ENCODE measurements at regions not wholly inside any gene's neighbourhood (a gene's known extent, or its start where the extent isn't known, plus 50 kb on each side); places are given as distances from the start of the nearest gene placed in this dataset.

DNA sequence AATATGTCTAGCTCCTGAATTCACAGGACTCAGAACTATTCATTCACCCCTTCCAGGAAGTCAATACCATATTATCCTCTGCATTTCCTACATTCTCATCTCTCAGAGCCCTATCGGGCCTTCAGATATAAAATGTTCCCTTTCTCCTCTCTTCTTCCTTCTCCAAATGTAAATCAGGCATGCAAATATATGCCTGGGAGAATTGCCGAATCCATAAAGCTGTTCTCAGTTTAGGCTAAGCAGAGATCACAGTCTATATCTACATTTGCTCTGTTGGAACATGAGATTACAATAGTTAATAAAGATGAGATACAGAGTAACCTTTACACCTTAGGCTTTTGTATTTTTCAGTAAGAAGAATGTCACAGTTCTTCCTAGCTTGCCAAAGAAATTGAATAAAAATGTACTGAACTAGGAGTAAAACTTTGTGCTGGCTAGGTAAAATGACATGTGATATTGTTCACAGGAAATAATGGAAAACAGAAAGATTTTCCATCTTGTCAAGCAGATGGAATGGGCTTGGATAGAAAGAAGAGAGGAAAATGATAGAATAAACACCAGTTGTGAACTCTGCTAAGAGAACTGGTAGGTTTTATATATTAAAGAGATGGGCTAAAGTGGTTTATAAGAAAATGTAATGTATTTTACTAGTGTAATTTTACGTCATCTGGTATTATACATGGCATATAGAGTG, 161.5 kb downstream of the NRIP1 start:
- no peak for TF ChIP-seq EZH2phosphoT487 (IDR thresholded peaks at IDR 0.05; ENCODE audit: borderline replicate concordance, low read length)
- TF ChIP-seq, protein P1, sequence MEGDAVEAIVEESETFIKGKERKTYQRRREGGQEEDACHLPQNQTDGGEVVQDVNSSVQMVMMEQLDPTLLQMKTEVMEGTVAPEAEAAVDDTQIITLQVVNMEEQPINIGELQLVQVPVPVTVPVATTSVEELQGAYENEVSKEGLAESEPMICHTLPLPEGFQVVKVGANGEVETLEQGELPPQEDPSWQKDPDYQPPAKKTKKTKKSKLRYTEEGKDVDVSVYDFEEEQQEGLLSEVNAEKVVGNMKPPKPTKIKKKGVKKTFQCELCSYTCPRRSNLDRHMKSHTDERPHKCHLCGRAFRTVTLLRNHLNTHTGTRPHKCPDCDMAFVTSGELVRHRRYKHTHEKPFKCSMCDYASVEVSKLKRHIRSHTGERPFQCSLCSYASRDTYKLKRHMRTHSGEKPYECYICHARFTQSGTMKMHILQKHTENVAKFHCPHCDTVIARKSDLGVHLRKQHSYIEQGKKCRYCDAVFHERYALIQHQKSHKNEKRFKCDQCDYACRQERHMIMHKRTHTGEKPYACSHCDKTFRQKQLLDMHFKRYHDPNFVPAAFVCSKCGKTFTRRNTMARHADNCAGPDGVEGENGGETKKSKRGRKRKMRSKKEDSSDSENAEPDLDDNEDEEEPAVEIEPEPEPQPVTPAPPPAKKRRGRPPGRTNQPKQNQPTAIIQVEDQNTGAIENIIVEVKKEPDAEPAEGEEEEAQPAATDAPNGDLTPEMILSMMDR (IDR thresholded peaks at IDR 0.05; ENCODE audit: low read depth, low read length, poor library complexity, severe bottlenecking), result no peak
- Histone ChIP-seq H4K20me1 (ENCODE audit: control insufficient read depth, insufficient read depth, low read depth, low read length) (no peaks in the 10 kb centered on the region), H3K79me2 (ENCODE audit: control insufficient read depth, low read length) (no peaks in the 10 kb centered on the region), H3K9me2 (replicated peaks; ENCODE audit: control insufficient read depth, low read length) (no peaks in the 10 kb centered on the region), H3K36me3 (ENCODE audit: control insufficient read depth, low read length) (no peaks in the 10 kb centered on the region), H3K4me3 (ENCODE audit: low read length) (no peak overlapping the region), H3K27ac (ENCODE audit: low read depth, low read length) (no peak overlapping the region), H3K9me3 (ENCODE audit: control insufficient read depth, insufficient read depth, low read length) (no peaks in the 10 kb centered on the region), H3K4me1 (ENCODE audit: control insufficient read depth, low read length) (no peaks in the 10 kb centered on the region), H3K27me3 (ENCODE audit: control insufficient read depth, low read length) (no peaks in the 10 kb centered on the region), H3F3A (ENCODE audit: control insufficient read depth, insufficient read depth) (no peaks in the 10 kb centered on the region), H3K4me2 (ENCODE audit: low read length) (no peak overlapping the region)

DNA sequence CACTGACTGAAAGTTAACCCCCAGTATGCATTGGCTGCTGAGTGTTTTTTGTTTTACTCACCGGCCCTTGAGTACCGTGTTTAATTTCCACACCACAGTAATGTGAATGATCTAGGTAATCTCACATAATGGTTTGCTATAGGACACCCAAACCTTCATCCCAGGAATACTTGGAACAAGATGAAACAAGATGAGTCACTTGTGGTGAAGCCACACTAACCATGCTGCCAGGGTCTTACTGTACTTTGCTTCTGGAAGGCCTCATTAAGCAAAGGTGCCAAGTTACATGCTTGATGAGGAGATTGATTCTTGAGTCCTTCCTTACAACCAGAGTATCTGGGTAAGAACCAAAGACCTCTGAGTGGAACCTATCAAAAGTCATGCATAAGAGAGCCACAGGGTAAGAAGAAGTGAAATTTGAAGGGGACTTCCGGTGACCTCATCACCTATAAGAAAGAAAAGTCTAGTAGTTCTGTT, 163.3 kb downstream of the NRIP1 start:
- Histone ChIP-seq H3K4me2 (ENCODE audit: low read length) (no peak overlapping the region), H3K9me2 (replicated peaks; ENCODE audit: control insufficient read depth, low read length) (no peaks in the 10 kb centered on the region), H3K4me3 (ENCODE audit: low read length) (no peak overlapping the region), H3K36me3 (ENCODE audit: control insufficient read depth, low read length) (no peaks in the 10 kb centered on the region), H4K20me1 (ENCODE audit: control insufficient read depth, insufficient read depth, low read depth, low read length) (no peaks in the 10 kb centered on the region), H3K27ac (ENCODE audit: low read depth, low read length) (no peak overlapping the region), H3K79me2 (ENCODE audit: control insufficient read depth, low read length) (no peaks in the 10 kb centered on the region), H3F3A (ENCODE audit: control insufficient read depth, insufficient read depth) (no peaks in the 10 kb centered on the region), H3K27me3 (ENCODE audit: control insufficient read depth, low read length) (no peaks in the 10 kb centered on the region), H3K9me3 (ENCODE audit: control insufficient read depth, insufficient read depth, low read length) (no peaks in the 10 kb centered on the region), H3K4me1 (ENCODE audit: control insufficient read depth, low read length) (no peaks in the 10 kb centered on the region)
- no peak for TF ChIP-seq EZH2phosphoT487 (IDR thresholded peaks at IDR 0.05; ENCODE audit: borderline replicate concordance, low read length)
- TF ChIP-seq, protein P1 (IDR thresholded peaks at IDR 0.05; ENCODE audit: low read depth, low read length, poor library complexity, severe bottlenecking), result no peak

- no peaks in the 10 kb centered on the region for H3F3A ChIP-seq (ENCODE audit: control insufficient read depth, insufficient read depth)
- no peaks in the 10 kb centered on the region for H3K36me3 ChIP-seq (ENCODE audit: control insufficient read depth, low read length)
- H3K27ac ChIP-seq (ENCODE audit: low read depth, low read length), result no peak overlapping the region
- H3K9me3 ChIP-seq (ENCODE audit: control insufficient read depth, insufficient read depth, low read length), result no peaks in the 10 kb centered on the region
- no peaks in the 10 kb centered on the region for H3K9me2 ChIP-seq (replicated peaks; ENCODE audit: control insufficient read depth, low read length)
- H3K79me2 ChIP-seq (ENCODE audit: control insufficient read depth, low read length), result no peaks in the 10 kb centered on the region
- H3K4me2 ChIP-seq (ENCODE audit: low read length), result no peak overlapping the region
- no peaks in the 10 kb centered on the region for H3K4me1 ChIP-seq (ENCODE audit: control insufficient read depth, low read length)
- no peak for TF ChIP-seq EZH2phosphoT487 (IDR thresholded peaks at IDR 0.05; ENCODE audit: borderline replicate concordance, low read length)
- TF ChIP-seq, protein P1 (IDR thresholded peaks at IDR 0.05; ENCODE audit: low read depth, low read length, poor library complexity, severe bottlenecking), result no peak
- no peaks in the 10 kb centered on the region for H3K27me3 ChIP-seq (ENCODE audit: control insufficient read depth, low read length)
- no peaks in the 10 kb centered on the region for H4K20me1 ChIP-seq (ENCODE audit: control insufficient read depth, insufficient read depth, low read depth, low read length)
- no peak overlapping the region for H3K4me3 ChIP-seq (ENCODE audit: low read length)
Observed at GRCh38 chr21:14900611-14901010, 164.2 kb downstream of the NRIP1 start.
